ENCODE measurements at regions not wholly inside any gene's neighbourhood (a gene's known extent, or its start where the extent isn't known, plus 50 kb on each side); places are given as distances from the start of the nearest gene placed in this dataset.

- TF ChIP-seq POLR2AphosphoS5 (IDR thresholded peaks at IDR 0.05) (no peak), CTCF (IDR thresholded peaks at IDR 0.05) (no peak), EP300 (IDR thresholded peaks at IDR 0.05) (no peak), POLR2A (IDR thresholded peaks at IDR 0.05) (no peak)
- Histone ChIP-seq H3K9me3 (peaks cover 0 to 9% (median 0%) of the 10 kb centered on the region in 4 donors), H3K4me1 (no peaks in the 10 kb centered on the region), H3K36me3 (no peaks in the 10 kb centered on the region), H3K27ac (no peak overlapping the region), H3K4me3 (no peak overlapping the region), H3K27me3 (no peaks in the 10 kb centered on the region)
- WGBS, 5 donors = 74 to 91% (median 86%) methylated on average over 2 of the region's 2 CpGs
- intact Hi-C loops (cut with DNase I; ENCODE audit: low total_unique reads) = no loop called here
- no peak for DNase-seq
Observed at GRCh38 chr7:8823486-8823885, 390.1 kb downstream of the NXPH1 start.

- H3K36me3 ChIP-seq = no peaks in the 10 kb centered on the region
- H3K9me3 ChIP-seq = peaks cover 0 to under 1% (median 0%) of the 10 kb centered on the region in 4 donors
- TF ChIP-seq EP300 (IDR thresholded peaks at IDR 0.05) = no peak
- TF ChIP-seq CTCF (IDR thresholded peaks at IDR 0.05) = no peak
- no peak for TF ChIP-seq POLR2AphosphoS5 (IDR thresholded peaks at IDR 0.05)
- TF ChIP-seq POLR2A (IDR thresholded peaks at IDR 0.05) = no peak
- WGBS, 5 donors = 62 to 90% (median 81%) methylated on average over 1 of the region's 1 CpG
- intact Hi-C loops (cut with DNase I; ENCODE audit: low total_unique reads) = no loop called here
- no peak for DNase-seq
- no peaks in the 10 kb centered on the region for H3K27me3 ChIP-seq
- no peaks in the 10 kb centered on the region for H3K4me1 ChIP-seq
- no peak overlapping the region for H3K4me3 ChIP-seq
- H3K27ac ChIP-seq = no peak overlapping the region
Observed at GRCh38 chr7:8827329-8827728, 393.9 kb downstream of the NXPH1 start.

GRCh38 chr7:8829100-8829499 is 395.7 kb downstream of the NXPH1 start:
- 77 to 92% (median 89%) methylated on average over 4 of the region's 4 CpGs for WGBS, 5 donors
- no peak overlapping the region for H3K4me3 ChIP-seq
- no peaks in the 10 kb centered on the region for H3K27me3 ChIP-seq
- no peaks in the 10 kb centered on the region for H3K36me3 ChIP-seq
- intact Hi-C loops (cut with DNase I; ENCODE audit: low total_unique reads) = no loop called here
- H3K9me3 ChIP-seq = no peaks in the 10 kb centered on the region
- TF ChIP-seq POLR2A (IDR thresholded peaks at IDR 0.05) = no peak
- TF ChIP-seq EP300 (IDR thresholded peaks at IDR 0.05) = no peak
- no peak for TF ChIP-seq CTCF (IDR thresholded peaks at IDR 0.05)
- TF ChIP-seq POLR2AphosphoS5 (IDR thresholded peaks at IDR 0.05) = no peak
- no peak overlapping the region for H3K27ac ChIP-seq
- H3K4me1 ChIP-seq = no peaks in the 10 kb centered on the region
- DNase-seq = no peak

- no peaks in the 10 kb centered on the region for H3K27me3 ChIP-seq
- no peaks in the 10 kb centered on the region for H3K4me1 ChIP-seq
- H3K4me3 ChIP-seq = no peak overlapping the region
- H3K27ac ChIP-seq = no peak overlapping the region
- H3K36me3 ChIP-seq = no peaks in the 10 kb centered on the region
- no peak for TF ChIP-seq POLR2A (IDR thresholded peaks at IDR 0.05)
- no peak for TF ChIP-seq EP300 (IDR thresholded peaks at IDR 0.05)
- TF ChIP-seq CTCF (IDR thresholded peaks at IDR 0.05) = no peak
- TF ChIP-seq POLR2AphosphoS5 (IDR thresholded peaks at IDR 0.05) = no peak
- intact Hi-C loops (cut with DNase I; ENCODE audit: low total_unique reads) = no loop called here
- DNase-seq = no peak
- no peaks in the 10 kb centered on the region for H3K9me3 ChIP-seq
- WGBS, 5 donors = 60 to 87% (median 78%) methylated on average over 4 of the region's 4 CpGs
Observed at GRCh38 chr7:8831376-8831775, 398.0 kb downstream of the NXPH1 start.
